LNCAP (cell line): ENCODE measurements at regions not wholly inside any gene's neighbourhood (a gene's known extent, or its start where the extent isn't known, plus 50 kb on each side); places are given as distances from the start of the nearest gene placed in this dataset.

Experiments used
- CTCF ChIP-seq: fragments of 450-650 bp; IDR thresholded peaks from 2 replicates; pipeline ENCODE4 v1.5.1; 2017; ENCODE audit warnings: mild to moderate bottlenecking

GRCh38 chr2:13000664-13001363, 284.1 kb downstream of the TRIB2 start:
- no peak for TF ChIP-seq CTCF

- no peak for TF ChIP-seq CTCF
These were observed 284.7 kb downstream of the TRIB2 start for GRCh38 chr2:13001408-13001807.

- no peak for TF ChIP-seq CTCF
These were observed 286.0 kb downstream of the TRIB2 start for GRCh38 chr2:13002536-13003331.

- no peak for TF ChIP-seq CTCF
These were observed 286.8 kb downstream of the TRIB2 start for GRCh38 chr2:13003500-13003899.

- TF ChIP-seq CTCF = no peak
These were observed 288.3 kb downstream of the TRIB2 start for GRCh38 chr2:13005048-13005447.

GRCh38 chr2:13005761-13006335, 289.1 kb downstream of the TRIB2 start:
- TF ChIP-seq CTCF = no peak

GRCh38 chr2:13006426-13006825, 289.7 kb downstream of the TRIB2 start:
- TF ChIP-seq CTCF = no peak
